ENCODE measurements at regions not wholly inside any gene's neighbourhood (a gene's known extent, or its start where the extent isn't known, plus 50 kb on each side); places are given as distances from the start of the nearest gene placed in this dataset.
"Not testable (repeated sequence)": the region's sequence is repeated elsewhere in the genome, so short reads cannot be mapped to it uniquely, and the experiment has no call there.

GRCh38 chr4:130814896-130815295 lies 1718.9 kb downstream of the C4orf33 start:
- no peak for DNase-seq (ENCODE audit: low spot score)

GRCh38 chr4:130820448-130820847 lies 1724.5 kb downstream of the C4orf33 start:
- DNase-seq (ENCODE audit: low spot score), result no peak

GRCh38 chr4:130825284-130825683 lies 1729.3 kb downstream of the C4orf33 start:
- DNase-seq (ENCODE audit: low spot score), result no peak

GRCh38 chr4:130850019-130850524 lies 1754.1 kb downstream of the C4orf33 start:
- DNase-seq (ENCODE audit: low spot score), result no peak

- no peak for DNase-seq (ENCODE audit: low spot score)
Measured at GRCh38 chr4:130851107-130851506, 1755.2 kb downstream of the C4orf33 start.

GRCh38 chr4:130851932-130852331 lies 1756.0 kb downstream of the C4orf33 start:
- DNase-seq (ENCODE audit: low spot score), result no peak

- DNase-seq (ENCODE audit: low spot score), result no peak
Measured at GRCh38 chr4:130855533-130855932, 1759.6 kb downstream of the C4orf33 start.

- no peak for DNase-seq (ENCODE audit: low spot score)
Measured at GRCh38 chr4:130859991-130860390, 1764.0 kb downstream of the C4orf33 start.

- DNase-seq (ENCODE audit: low spot score), result no peak
Measured at GRCh38 chr4:130896920-130897319, 1801.0 kb downstream of the C4orf33 start.

GRCh38 chr4:130901321-130901720 lies 1805.4 kb downstream of the C4orf33 start:
- DNase-seq (ENCODE audit: low spot score), result no peak

- no peak for DNase-seq (ENCODE audit: low spot score)
Measured at GRCh38 chr4:130922955-130923354, 1827.0 kb downstream of the C4orf33 start.

- no peak for DNase-seq (ENCODE audit: low spot score)
Measured at GRCh38 chr4:130955520-130955919, 1859.6 kb downstream of the C4orf33 start.

GRCh38 chr4:130985371-130985770 lies 1889.4 kb downstream of the C4orf33 start:
- no peak for DNase-seq (ENCODE audit: low spot score)

- no peak for DNase-seq (ENCODE audit: low spot score)
Measured at GRCh38 chr4:130995988-130996387, 1900.0 kb downstream of the C4orf33 start.

- DNase-seq (ENCODE audit: low spot score), result no peak
Measured at GRCh38 chr4:131001371-131001770, 1905.4 kb downstream of the C4orf33 start.

GRCh38 chr4:131002132-131002531 lies 1906.2 kb downstream of the C4orf33 start:
- no peak for DNase-seq (ENCODE audit: low spot score)

GRCh38 chr4:131006388-131006787 lies 1910.4 kb downstream of the C4orf33 start:
- no peak for DNase-seq (ENCODE audit: low spot score)

GRCh38 chr4:131011961-131012360 lies 1916.0 kb downstream of the C4orf33 start:
- DNase-seq (ENCODE audit: low spot score), result not testable (repeated sequence)

- no peak for DNase-seq (ENCODE audit: low spot score)
Measured at GRCh38 chr4:131013226-131013625, 1917.3 kb downstream of the C4orf33 start.

- DNase-seq (ENCODE audit: low spot score), result no peak
Measured at GRCh38 chr4:131026771-131027170, 1930.8 kb downstream of the C4orf33 start.

- no peak for DNase-seq (ENCODE audit: low spot score)
Measured at GRCh38 chr4:131044368-131044767, 1948.4 kb downstream of the C4orf33 start.

GRCh38 chr4:131046821-131047220 lies 1950.9 kb downstream of the C4orf33 start:
- no peak for DNase-seq (ENCODE audit: low spot score)

GRCh38 chr4:131052646-131053045 lies 1956.7 kb downstream of the C4orf33 start:
- DNase-seq (ENCODE audit: low spot score), result no peak

- DNase-seq (ENCODE audit: low spot score), result no peak
Measured at GRCh38 chr4:131054489-131055019, 1958.6 kb downstream of the C4orf33 start.

All from HuH-7 (cell line).